CD8-positive, alpha-beta memory T cell (primary cell): ENCODE measurements at regions not wholly inside any gene's neighbourhood (a gene's known extent, or its start where the extent isn't known, plus 50 kb on each side); places are given as distances from the start of the nearest gene placed in this dataset.
A peak's percentile ranks its signal among the peaks of the same experiment; 100 is the strongest.

Experiments used
- CTCF ChIA-PET: fragments of 350-600 bp; sonication (Branson Sonifier 250); formaldehyde crosslinking; loops from one replicate; lab custom pipeline; 2021; ENCODE audit warnings: antibody characterized with exemption; lab: Charles Lee
- POLR2A ChIA-PET: fragments of 350-600 bp; sonication (Branson Sonifier 250); formaldehyde crosslinking; loops from one replicate; lab custom pipeline; 2021; ENCODE audit warnings: antibody characterized with exemption; lab: Charles Lee
- DNase-seq, 5 donors: peaks; one replicate each; pipeline versions ENCODE4 v3.0.0 to v3.0.0-alpha.2; 2020 to 2022; ENCODE audit warnings: mixed read lengths in 1 of 5
- H3K27ac ChIP-seq: one replicate; pipeline ENCODE4 v1.7.0; 2013; ENCODE audit warnings: low read depth, mild to moderate bottlenecking, low read length, moderate library complexity
- H3K27me3 ChIP-seq: 2 replicates; pipeline ENCODE4 v1.7.0; 2013; ENCODE audit warnings: low read length, mild to moderate bottlenecking; ENCODE audit not compliant: insufficient read depth, poor library complexity, severe bottlenecking
- H3K36me3 ChIP-seq: 2 replicates; pipeline ENCODE4 v1.7.0; 2013; ENCODE audit warnings: mild to moderate bottlenecking, low read length, moderate library complexity; ENCODE audit not compliant: insufficient read depth
- H3K4me1 ChIP-seq: 2 replicates; pipeline ENCODE4 v1.7.0; 2013; ENCODE audit warnings: mild to moderate bottlenecking, low read length, moderate library complexity; ENCODE audit not compliant: insufficient read depth
- H3K4me3 ChIP-seq: 2 replicates; pipeline ENCODE4 v1.7.0; 2013; ENCODE audit warnings: mild to moderate bottlenecking, low read length
- H3K9me3 ChIP-seq: 2 replicates; pipeline ENCODE4 v1.7.0; 2013; ENCODE audit warnings: mild to moderate bottlenecking, low read length
- H3K27ac Mint-ChIP-seq, 8 donors: one replicate each; pipeline ENCODE4 v1.8.0; 2020 to 2021; ENCODE audit warnings: mixed read lengths in 8 of 8, mild to moderate bottlenecking in 6 of 8, inconsistent platforms in 3 of 8, moderate library complexity in 3 of 8
- H3K27me3 Mint-ChIP-seq, 2 donors: one replicate each; pipeline ENCODE4 v1.8.0; 2020 to 2021; ENCODE audit warnings: mixed read lengths in 2 of 2, mild to moderate bottlenecking in 1 of 2, moderate library complexity in 1 of 2
- H3K36me3 Mint-ChIP-seq, 3 donors: one replicate each; pipeline ENCODE4 v1.8.0; 2020 to 2021; ENCODE audit warnings: mixed read lengths in 3 of 3, inconsistent platforms in 1 of 3, mild to moderate bottlenecking in 1 of 3
- H3K4me1 Mint-ChIP-seq, 3 donors: one replicate each; pipeline ENCODE4 v1.8.0; 2020 to 2021; ENCODE audit warnings: mixed read lengths in 3 of 3, inconsistent platforms in 1 of 3, mild to moderate bottlenecking in 1 of 3
- H3K4me3 Mint-ChIP-seq, 7 donors: one replicate each; pipeline ENCODE4 v1.8.0; 2020 to 2021; ENCODE audit warnings: mixed read lengths in 7 of 7, mild to moderate bottlenecking in 6 of 7, moderate library complexity in 4 of 7, inconsistent platforms in 2 of 7
- H3K9me3 Mint-ChIP-seq, 5 donors: one replicate each; pipeline ENCODE4 v1.8.0; 2020 to 2022; ENCODE audit warnings: mixed read lengths in 5 of 5, mild to moderate bottlenecking in 3 of 5, moderate library complexity in 2 of 5, inconsistent platforms in 1 of 5

DNA sequence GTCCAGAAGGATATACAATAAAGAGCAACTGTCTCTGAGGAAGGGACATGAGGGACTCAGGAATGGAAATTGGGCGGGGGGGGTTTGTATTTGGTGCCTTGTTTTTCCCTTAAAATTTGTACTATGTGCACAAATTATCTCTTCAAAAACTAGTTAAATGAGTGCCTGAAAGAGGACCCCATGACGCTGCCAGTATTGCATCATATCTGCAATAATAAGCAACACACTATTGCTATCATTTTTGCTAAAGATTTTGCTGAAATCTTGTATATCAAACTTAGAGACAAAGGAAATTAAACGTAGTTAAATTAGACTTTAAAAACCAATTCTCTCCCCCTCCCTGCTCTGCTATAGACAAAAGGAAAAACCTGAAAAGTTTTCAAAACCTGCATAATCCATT is 89.7 kb upstream of the SLC30A5 start:
- H3K9me3 Mint-ChIP-seq, result no peaks in the 10 kb centered on the region

GRCh38 chr5:69004676-69005075 is 89.1 kb upstream of the SLC30A5 start:
- DNase-seq, result no peak
- H3K9me3 Mint-ChIP-seq, result no peaks in the 10 kb centered on the region
- Histone ChIP-seq H3K9me3 (no peaks in the 10 kb centered on the region), H3K27me3 (peaks cover 3% of the 10 kb centered on the region), H3K4me1 (no peaks in the 10 kb centered on the region), H3K4me3 (no peak overlapping the region), H3K27ac (no peak overlapping the region), H3K36me3 (no peaks in the 10 kb centered on the region)
- no peaks in the 10 kb centered on the region for H3K4me1 Mint-ChIP-seq
- no peak overlapping the region for H3K4me3 Mint-ChIP-seq
- no peak overlapping the region for H3K27ac Mint-ChIP-seq
- peaks cover 0 to 1% (median 0%) of the 10 kb centered on the region in 3 donors for H3K36me3 Mint-ChIP-seq
- CTCF ChIA-PET, result no interaction called here
- POLR2A ChIA-PET, result no interaction called here
- H3K27me3 Mint-ChIP-seq, result peaks cover 3 to 24% of the 10 kb centered on the region in 2 donors

More for the DNA sequence above, 89.7 kb upstream of the SLC30A5 start:
- ChIA-PET POLR2A (no interaction called here), CTCF (no interaction called here)
- Histone ChIP-seq H3K27me3 (peaks cover 3% of the 10 kb centered on the region), H3K4me1 (no peaks in the 10 kb centered on the region), H3K4me3 (no peak overlapping the region), H3K36me3 (no peaks in the 10 kb centered on the region), H3K9me3 (no peaks in the 10 kb centered on the region), H3K27ac (no peak overlapping the region)
- Mint-ChIP-seq H3K4me1 (no peaks in the 10 kb centered on the region), H3K36me3 (peaks cover 0 to 1% (median 0%) of the 10 kb centered on the region in 3 donors), H3K27me3 (peaks cover 3 to 20% of the 10 kb centered on the region in 2 donors), H3K27ac (no peak overlapping the region), H3K4me3 (no peak overlapping the region)
- DNase-seq, result no peak

GRCh38 chr5:69006030-69006429 is 87.8 kb upstream of the SLC30A5 start:
- CTCF ChIA-PET, result interaction anchor here (1.3 kb wide), 1 partner anchor 1760 kb away, joined by 4 read pairs; no protein-coding TSS in a partner anchor
- H3K9me3 ChIP-seq, result no peaks in the 10 kb centered on the region
- Mint-ChIP-seq H3K9me3 (no peaks in the 10 kb centered on the region), H3K4me1 (no peaks in the 10 kb centered on the region), H3K4me3 (no peak overlapping the region), H3K27me3 (peaks cover 3 to 26% of the 10 kb centered on the region in 2 donors), H3K27ac (no peak overlapping the region), H3K36me3 (peaks cover 0 to 1% (median 0%) of the 10 kb centered on the region in 3 donors)
- H3K27ac ChIP-seq, result no peak overlapping the region
- H3K27me3 ChIP-seq, result peaks cover 3% of the 10 kb centered on the region
- H3K4me1 ChIP-seq, result no peaks in the 10 kb centered on the region
- POLR2A ChIA-PET, result no interaction called here
- no peak overlapping the region for H3K4me3 ChIP-seq
- DNase-seq, result no peak
- H3K36me3 ChIP-seq, result no peaks in the 10 kb centered on the region

DNA sequence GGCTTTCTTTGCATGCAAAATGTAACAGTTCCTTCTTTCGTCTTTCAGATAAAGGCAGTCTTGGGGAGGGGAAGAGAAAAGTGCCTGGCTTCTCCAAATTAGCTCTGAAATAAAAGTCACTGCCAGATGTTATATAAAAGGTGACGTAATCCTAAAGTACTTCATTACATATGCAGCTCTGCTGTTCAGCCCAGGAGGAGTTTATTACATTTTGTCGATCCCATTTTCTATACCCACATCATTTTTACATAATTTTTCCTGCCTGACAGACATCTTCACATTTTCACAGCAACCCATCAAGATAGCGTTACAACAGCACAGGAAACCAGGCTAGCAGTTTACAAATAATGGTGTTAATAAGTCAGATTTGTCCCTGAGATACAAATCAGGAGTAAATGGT is 86.7 kb upstream of the SLC30A5 start:
- H3K36me3 Mint-ChIP-seq, result peaks cover 0 to 1% (median 0%) of the 10 kb centered on the region in 3 donors
- H3K27ac Mint-ChIP-seq, result no peak overlapping the region
- Histone ChIP-seq H3K4me1 (no peaks in the 10 kb centered on the region), H3K27ac (no peak overlapping the region), H3K4me3 (no peak overlapping the region), H3K9me3 (no peaks in the 10 kb centered on the region), H3K27me3 (peaks cover 3% of the 10 kb centered on the region), H3K36me3 (no peaks in the 10 kb centered on the region)
- ChIA-PET CTCF (interaction anchor here (0.7 to 1.2 kb wide), 4 partner anchors 13 to 1798 kb away, joined by 3 to 5 read pairs (median 4); no protein-coding TSS in a partner anchor), POLR2A (no interaction called here)
- H3K4me1 Mint-ChIP-seq, result no peaks in the 10 kb centered on the region
- DNase-seq, result no peak
- H3K9me3 Mint-ChIP-seq, result no peaks in the 10 kb centered on the region
- H3K4me3 Mint-ChIP-seq, result no peak overlapping the region
- H3K27me3 Mint-ChIP-seq, result peaks cover 3 to 23% of the 10 kb centered on the region in 2 donors

DNA sequence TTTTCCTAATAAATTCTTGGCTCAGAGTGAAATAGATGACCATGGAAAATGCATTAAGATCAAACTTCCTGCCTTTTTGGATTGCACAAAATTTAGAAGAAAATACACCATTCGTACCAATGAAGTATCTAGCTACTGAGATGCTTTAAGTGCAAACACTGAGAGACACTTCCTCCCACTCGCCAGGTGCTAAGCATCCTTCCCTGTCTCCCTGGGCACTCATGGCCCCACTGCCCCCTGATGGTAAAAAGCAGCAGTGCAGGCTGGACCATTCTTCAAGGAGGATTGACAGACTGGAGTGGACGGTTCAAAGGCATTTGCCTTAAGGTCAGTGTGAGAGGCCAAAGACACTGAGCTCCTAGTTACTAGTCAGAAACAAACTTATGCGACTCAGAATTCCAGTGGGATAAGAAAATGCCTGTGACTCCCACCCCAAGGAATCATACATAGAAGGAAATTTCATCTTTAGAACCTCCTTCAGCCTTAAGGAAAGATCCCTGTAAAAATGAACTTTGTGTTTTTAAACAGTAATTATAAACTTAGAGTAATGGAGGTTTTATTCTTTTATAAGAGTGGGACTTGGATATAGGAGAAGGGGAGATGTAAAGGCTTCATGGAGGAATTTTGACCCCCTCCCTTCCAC is 86.0 kb upstream of the SLC30A5 start:
- ChIA-PET POLR2A (no interaction called here), CTCF (interaction anchor here (0.7 to 1.6 kb wide), 5 partner anchors 14 to 1798 kb away, joined by 3 to 5 read pairs (median 4); no protein-coding TSS in a partner anchor)
- Histone ChIP-seq H3K4me3 (no peak overlapping the region), H3K9me3 (no peaks in the 10 kb centered on the region), H3K36me3 (no peaks in the 10 kb centered on the region), H3K27me3 (peaks cover 3% of the 10 kb centered on the region), H3K4me1 (no peaks in the 10 kb centered on the region), H3K27ac (no peak overlapping the region)
- H3K36me3 Mint-ChIP-seq, result peaks cover 0 to 1% (median 0%) of the 10 kb centered on the region in 3 donors
- H3K4me1 Mint-ChIP-seq, result no peaks in the 10 kb centered on the region
- peaks cover 3 to 22% of the 10 kb centered on the region in 2 donors for H3K27me3 Mint-ChIP-seq
- H3K27ac Mint-ChIP-seq, result no peak overlapping the region
- DNase-seq, result peak; percentile 35 to 78 (median 48)
- H3K9me3 Mint-ChIP-seq, result no peaks in the 10 kb centered on the region
- H3K4me3 Mint-ChIP-seq, result no peak overlapping the region

- peaks cover under 1% of the 10 kb centered on the region for H3K27me3 ChIP-seq
- H3K27me3 Mint-ChIP-seq, result peaks cover 7 to 28% of the 10 kb centered on the region in 2 donors
- DNase-seq, result no peak
- CTCF ChIA-PET, result no interaction called here
- no peaks in the 10 kb centered on the region for H3K9me3 Mint-ChIP-seq
- no peaks in the 10 kb centered on the region for H3K9me3 ChIP-seq
- H3K27ac ChIP-seq, result no peak overlapping the region
- H3K4me3 Mint-ChIP-seq, result no peak overlapping the region
- no peak overlapping the region for H3K27ac Mint-ChIP-seq
- no peak overlapping the region for H3K4me3 ChIP-seq
- no peaks in the 10 kb centered on the region for H3K4me1 Mint-ChIP-seq
- POLR2A ChIA-PET, result no interaction called here
- H3K4me1 ChIP-seq, result no peaks in the 10 kb centered on the region
- peaks cover 0 to 3% (median 0%) of the 10 kb centered on the region in 3 donors for H3K36me3 Mint-ChIP-seq
- no peaks in the 10 kb centered on the region for H3K36me3 ChIP-seq
These were observed 83.3 kb upstream of the SLC30A5 start for GRCh38 chr5:69010476-69010875.

GRCh38 chr5:69011910-69012309 is 81.9 kb upstream of the SLC30A5 start:
- H3K4me3 Mint-ChIP-seq, result no peak overlapping the region
- H3K27me3 Mint-ChIP-seq, result peaks cover 9 to 31% of the 10 kb centered on the region in 2 donors
- H3K27me3 ChIP-seq, result no peaks in the 10 kb centered on the region
- H3K36me3 Mint-ChIP-seq, result peaks cover 0 to 3% (median 0%) of the 10 kb centered on the region in 3 donors
- ChIA-PET CTCF (no interaction called here), POLR2A (no interaction called here)
- no peak overlapping the region for H3K4me3 ChIP-seq
- no peak overlapping the region for H3K27ac ChIP-seq
- no peaks in the 10 kb centered on the region for H3K4me1 ChIP-seq
- DNase-seq, result no peak
- no peaks in the 10 kb centered on the region for H3K9me3 Mint-ChIP-seq
- H3K36me3 ChIP-seq, result no peaks in the 10 kb centered on the region
- H3K27ac Mint-ChIP-seq, result no peak overlapping the region
- no peaks in the 10 kb centered on the region for H3K4me1 Mint-ChIP-seq
- H3K9me3 ChIP-seq, result no peaks in the 10 kb centered on the region

DNA sequence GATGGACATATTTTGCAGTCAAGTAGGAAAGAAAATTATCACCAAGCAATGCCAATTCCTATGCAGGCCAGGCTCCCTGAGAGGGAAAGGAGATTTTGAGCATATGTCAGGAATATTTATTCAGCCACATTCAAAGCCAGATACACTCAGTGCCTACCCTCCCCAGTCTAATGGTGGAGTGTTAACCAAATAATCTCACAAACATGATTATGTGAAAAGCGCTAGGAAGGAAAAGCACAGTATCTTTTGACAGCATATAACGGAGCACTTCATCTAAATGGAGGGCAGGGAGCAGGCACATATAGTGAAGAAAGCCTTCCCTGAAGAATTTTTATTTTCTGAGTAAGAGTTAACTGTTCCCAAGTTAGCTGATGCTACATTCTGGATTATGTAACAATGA is 80.3 kb upstream of the SLC30A5 start:
- no peak overlapping the region for H3K4me3 ChIP-seq
- H3K36me3 Mint-ChIP-seq, result peaks cover 0 to 3% (median 0%) of the 10 kb centered on the region in 3 donors
- POLR2A ChIA-PET, result no interaction called here

More for the DNA sequence above, 80.3 kb upstream of the SLC30A5 start:
- Histone ChIP-seq H3K4me1 (no peaks in the 10 kb centered on the region), H3K27ac (no peak overlapping the region), H3K9me3 (no peaks in the 10 kb centered on the region), H3K27me3 (no peaks in the 10 kb centered on the region), H3K36me3 (no peaks in the 10 kb centered on the region)
- Mint-ChIP-seq H3K27me3 (peaks cover 7 to 33% of the 10 kb centered on the region in 2 donors), H3K4me3 (no peak overlapping the region), H3K27ac (no peak overlapping the region), H3K9me3 (no peaks in the 10 kb centered on the region), H3K4me1 (no peaks in the 10 kb centered on the region)
- CTCF ChIA-PET, result no interaction called here
- DNase-seq, result no peak
